ENCODE measurements at regions not wholly inside any gene's neighbourhood (a gene's known extent, or its start where the extent isn't known, plus 50 kb on each side); places are given as distances from the start of the nearest gene placed in this dataset.

DNA sequence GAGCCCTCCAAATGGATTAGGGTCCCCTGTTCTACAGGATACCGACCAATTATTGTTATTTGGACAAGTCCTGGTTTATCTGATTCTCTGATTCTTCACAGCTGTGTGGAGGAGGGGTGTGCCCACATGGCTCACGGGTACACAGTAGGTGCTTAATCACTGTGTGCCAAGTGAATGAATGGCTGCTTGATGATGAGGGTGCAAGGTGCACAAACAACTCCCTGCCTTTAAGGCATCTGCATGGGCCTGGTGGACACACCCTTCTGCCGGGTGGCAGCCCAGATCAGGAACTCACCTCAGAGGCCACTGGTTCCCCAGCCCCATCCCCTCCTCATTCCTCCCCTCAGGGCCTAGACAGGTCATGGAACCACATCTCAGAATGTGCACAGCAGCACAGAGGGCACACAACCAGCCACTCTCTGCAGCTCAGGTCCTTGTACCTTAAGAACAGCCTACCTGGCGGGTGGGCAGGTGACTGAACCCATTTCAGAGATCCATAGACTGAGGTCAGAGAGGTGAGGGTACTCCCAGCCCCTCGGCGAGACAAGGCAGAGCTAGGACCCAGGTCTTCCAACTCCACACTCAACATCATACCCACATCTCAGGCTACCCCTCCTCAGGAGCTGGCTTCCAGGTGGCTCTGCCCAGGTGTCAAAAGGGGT is 50.3 kb downstream of the SHANK2 start:
- peaks cover 4 to 41% (median 20%) of the 10 kb centered on the region in 3 donors for H3K27me3 ChIP-seq (ENCODE audit: control insufficient read depth in 3 of 3, insufficient read depth in 3 of 3, low read length in 3 of 3)

GRCh38 chr11:71201231-71201630 is 51.1 kb downstream of the SHANK2 start:
- Histone ChIP-seq H3K4me3 (ENCODE audit: low read length in 3 of 3) (no peak overlapping the region), H3K4me1 (ENCODE audit: control insufficient read depth in 3 of 3, insufficient read depth in 3 of 3, low read length in 3 of 3) (no peaks in the 10 kb centered on the region), H3K27ac (ENCODE audit: low read depth, low read length) (no peak overlapping the region), H3K27me3 (ENCODE audit: control insufficient read depth in 3 of 3, insufficient read depth in 3 of 3, low read length in 3 of 3) (peaks cover 4 to 41% (median 20%) of the 10 kb centered on the region in 3 donors), H3K36me3 (ENCODE audit: control insufficient read depth in 3 of 3, insufficient read depth in 3 of 3, low read length in 3 of 3) (no peaks in the 10 kb centered on the region), H3K9me3 (ENCODE audit: control insufficient read depth in 3 of 3, low read length in 3 of 3) (no peaks in the 10 kb centered on the region), H3K9ac (ENCODE audit: low read depth in 1 of 3, low read length in 3 of 3) (no peak overlapping the region)

More for the DNA sequence above, 50.3 kb downstream of the SHANK2 start:
- no peaks in the 10 kb centered on the region for H3K4me1 ChIP-seq (ENCODE audit: control insufficient read depth in 3 of 3, insufficient read depth in 3 of 3, low read length in 3 of 3)
- H3K9ac ChIP-seq (ENCODE audit: low read depth in 1 of 3, low read length in 3 of 3) = no peak overlapping the region
- H3K36me3 ChIP-seq (ENCODE audit: control insufficient read depth in 3 of 3, insufficient read depth in 3 of 3, low read length in 3 of 3) = no peaks in the 10 kb centered on the region
- H3K27ac ChIP-seq (ENCODE audit: low read depth, low read length) = no peak overlapping the region
- no peaks in the 10 kb centered on the region for H3K9me3 ChIP-seq (ENCODE audit: control insufficient read depth in 3 of 3, low read length in 3 of 3)
- H3K4me3 ChIP-seq (ENCODE audit: low read length in 3 of 3) = no peak overlapping the region

DNA sequence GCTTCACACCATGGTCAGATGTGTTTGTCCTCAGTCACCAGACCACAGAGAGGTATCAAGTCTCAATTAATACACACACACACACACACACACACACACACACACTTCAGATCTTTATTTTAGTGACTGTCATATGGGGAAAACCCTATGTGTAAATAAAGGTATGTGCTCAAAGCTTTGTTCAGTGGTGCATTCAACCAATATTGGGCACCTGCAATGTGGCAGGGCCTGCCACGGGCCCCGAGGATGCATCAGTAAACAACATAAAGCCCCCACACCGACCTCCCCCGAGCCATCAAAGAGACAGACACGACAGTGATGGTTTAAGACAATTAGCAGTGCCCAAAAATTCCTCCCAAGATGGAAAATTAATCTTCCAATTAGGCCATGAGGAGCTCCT is 51.6 kb downstream of the SHANK2 start:
- Histone ChIP-seq H3K27me3 (ENCODE audit: control insufficient read depth in 3 of 3, insufficient read depth in 3 of 3, low read length in 3 of 3) (peaks cover 4 to 37% (median 20%) of the 10 kb centered on the region in 3 donors), H3K9ac (ENCODE audit: low read depth in 1 of 3, low read length in 3 of 3) (no peak overlapping the region), H3K36me3 (ENCODE audit: control insufficient read depth in 3 of 3, insufficient read depth in 3 of 3, low read length in 3 of 3) (no peaks in the 10 kb centered on the region), H3K9me3 (ENCODE audit: control insufficient read depth in 3 of 3, low read length in 3 of 3) (no peaks in the 10 kb centered on the region), H3K4me1 (ENCODE audit: control insufficient read depth in 3 of 3, insufficient read depth in 3 of 3, low read length in 3 of 3) (no peaks in the 10 kb centered on the region), H3K4me3 (ENCODE audit: low read length in 3 of 3) (no peak overlapping the region), H3K27ac (ENCODE audit: low read depth, low read length) (no peak overlapping the region)

DNA sequence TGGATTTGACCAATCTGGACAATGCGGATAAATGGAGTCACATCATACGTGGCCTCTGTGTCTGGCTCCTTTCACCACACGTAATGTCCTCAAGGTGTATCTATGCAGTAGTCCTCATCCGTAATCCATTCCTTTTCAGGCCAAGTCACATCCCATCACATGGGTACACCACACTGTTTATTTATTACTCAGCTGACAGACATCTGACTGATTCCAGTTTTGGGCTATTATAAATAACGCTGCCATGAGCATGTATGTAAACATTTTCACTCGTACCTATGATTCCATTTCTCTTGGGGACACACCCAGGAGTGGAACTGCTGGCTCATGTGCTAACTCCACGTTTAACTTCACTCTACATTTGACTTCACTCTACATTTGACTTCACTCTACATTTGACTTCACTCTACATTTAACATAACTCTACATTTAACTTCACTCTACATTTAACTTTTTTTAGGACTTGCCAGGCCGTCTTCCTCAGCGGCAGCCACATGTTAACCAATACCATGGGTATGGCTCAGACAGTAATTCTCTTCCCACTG is 52.1 kb downstream of the SHANK2 start:
- H3K4me1 ChIP-seq (ENCODE audit: control insufficient read depth in 3 of 3, insufficient read depth in 3 of 3, low read length in 3 of 3) = no peaks in the 10 kb centered on the region
- no peaks in the 10 kb centered on the region for H3K9me3 ChIP-seq (ENCODE audit: control insufficient read depth in 3 of 3, low read length in 3 of 3)
- no peak overlapping the region for H3K9ac ChIP-seq (ENCODE audit: low read depth in 1 of 3, low read length in 3 of 3)
- peaks cover 4 to 31% (median 16%) of the 10 kb centered on the region in 3 donors for H3K27me3 ChIP-seq (ENCODE audit: control insufficient read depth in 3 of 3, insufficient read depth in 3 of 3, low read length in 3 of 3)
- H3K27ac ChIP-seq (ENCODE audit: low read depth, low read length) = no peak overlapping the region
- no peak overlapping the region for H3K4me3 ChIP-seq (ENCODE audit: low read length in 3 of 3)
- no peaks in the 10 kb centered on the region for H3K36me3 ChIP-seq (ENCODE audit: control insufficient read depth in 3 of 3, insufficient read depth in 3 of 3, low read length in 3 of 3)

DNA sequence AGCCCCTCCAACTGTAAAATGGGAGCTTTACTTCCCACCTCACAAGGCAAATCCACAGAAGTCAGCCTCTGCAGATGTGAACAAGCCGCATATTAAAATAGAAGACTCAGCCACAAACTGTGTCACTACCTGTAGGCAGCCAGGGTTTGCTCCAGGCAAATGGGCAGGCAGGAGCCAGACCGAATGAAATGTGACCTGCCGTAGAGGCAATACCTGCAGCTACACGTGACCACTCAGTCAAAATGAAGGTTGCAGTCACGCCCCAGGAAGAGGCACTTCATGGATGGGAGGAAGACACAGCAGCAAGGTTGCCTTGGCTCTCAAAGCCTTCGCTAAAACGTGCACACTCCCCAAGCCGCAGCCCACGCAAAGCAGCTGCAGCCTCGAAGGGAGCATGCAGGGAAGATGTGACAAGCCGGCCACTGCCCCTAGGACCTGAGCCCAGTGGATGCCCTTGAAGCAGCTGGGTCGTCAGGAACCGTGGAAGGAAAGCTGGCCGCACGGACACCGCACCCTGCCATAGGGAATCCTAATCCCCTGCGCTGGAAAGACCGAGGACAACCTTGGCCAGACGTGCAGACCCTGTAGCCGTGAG is 53.1 kb downstream of the SHANK2 start:
- Histone ChIP-seq H3K4me3 (ENCODE audit: low read length in 3 of 3) (no peak overlapping the region), H3K9ac (ENCODE audit: low read depth in 1 of 3, low read length in 3 of 3) (no peak overlapping the region), H3K36me3 (ENCODE audit: control insufficient read depth in 3 of 3, insufficient read depth in 3 of 3, low read length in 3 of 3) (no peaks in the 10 kb centered on the region), H3K27ac (ENCODE audit: low read depth, low read length) (no peak overlapping the region), H3K27me3 (ENCODE audit: control insufficient read depth in 3 of 3, insufficient read depth in 3 of 3, low read length in 3 of 3) (peaks cover 4 to 28% (median 16%) of the 10 kb centered on the region in 3 donors), H3K9me3 (ENCODE audit: control insufficient read depth in 3 of 3, low read length in 3 of 3) (no peaks in the 10 kb centered on the region), H3K4me1 (ENCODE audit: control insufficient read depth in 3 of 3, insufficient read depth in 3 of 3, low read length in 3 of 3) (no peaks in the 10 kb centered on the region)

GRCh38 chr11:71198823-71199165 is 53.6 kb downstream of the SHANK2 start:
- no peak overlapping the region for H3K27ac ChIP-seq (ENCODE audit: low read depth, low read length)
- no peaks in the 10 kb centered on the region for H3K36me3 ChIP-seq (ENCODE audit: control insufficient read depth in 3 of 3, insufficient read depth in 3 of 3, low read length in 3 of 3)
- H3K4me1 ChIP-seq (ENCODE audit: control insufficient read depth in 3 of 3, insufficient read depth in 3 of 3, low read length in 3 of 3) = no peaks in the 10 kb centered on the region
- peaks cover 4 to 28% (median 16%) of the 10 kb centered on the region in 3 donors for H3K27me3 ChIP-seq (ENCODE audit: control insufficient read depth in 3 of 3, insufficient read depth in 3 of 3, low read length in 3 of 3)
- H3K4me3 ChIP-seq (ENCODE audit: low read length in 3 of 3) = no peak overlapping the region
- no peaks in the 10 kb centered on the region for H3K9me3 ChIP-seq (ENCODE audit: control insufficient read depth in 3 of 3, low read length in 3 of 3)
- H3K9ac ChIP-seq (ENCODE audit: low read depth in 1 of 3, low read length in 3 of 3) = no peak overlapping the region

DNA sequence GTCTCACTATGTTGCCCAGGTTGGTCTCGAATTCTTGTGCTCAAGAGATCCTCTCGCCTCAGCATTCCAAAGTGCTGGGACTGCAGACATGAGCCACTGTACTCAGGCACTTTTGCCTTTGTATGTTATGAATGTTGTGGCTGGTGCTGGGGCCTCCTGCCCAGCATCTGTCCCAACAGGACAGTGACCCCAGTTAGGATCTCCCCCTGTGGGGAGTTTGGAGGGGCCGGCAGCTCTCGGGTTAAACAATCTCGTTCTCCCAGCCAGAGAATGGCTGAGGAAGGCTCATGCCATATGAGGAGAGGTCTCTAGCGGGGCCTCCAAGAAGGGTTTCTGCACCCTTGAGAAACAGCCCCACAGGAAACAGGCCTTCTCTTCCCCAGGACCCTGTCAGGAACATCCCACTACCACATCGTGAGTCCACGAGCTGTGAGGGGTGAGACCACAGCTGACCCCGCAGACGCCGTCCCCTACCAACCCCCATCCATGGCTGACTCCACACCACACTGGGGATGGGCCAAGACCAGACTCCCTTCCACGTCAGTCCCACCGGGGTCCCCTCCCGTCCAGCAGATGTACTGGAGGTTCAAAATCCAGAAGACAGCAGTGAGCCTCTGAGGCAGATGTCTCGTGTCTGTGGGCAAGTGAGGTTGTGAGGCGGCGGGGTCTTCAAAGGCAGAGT is 54.1 kb downstream of the SHANK2 start:
- Histone ChIP-seq H3K27ac (ENCODE audit: low read depth, low read length) (no peak overlapping the region), H3K9ac (ENCODE audit: low read depth in 1 of 3, low read length in 3 of 3) (no peak overlapping the region), H3K36me3 (ENCODE audit: control insufficient read depth in 3 of 3, insufficient read depth in 3 of 3, low read length in 3 of 3) (no peaks in the 10 kb centered on the region), H3K9me3 (ENCODE audit: control insufficient read depth in 3 of 3, low read length in 3 of 3) (no peaks in the 10 kb centered on the region), H3K4me1 (ENCODE audit: control insufficient read depth in 3 of 3, insufficient read depth in 3 of 3, low read length in 3 of 3) (no peaks in the 10 kb centered on the region), H3K27me3 (ENCODE audit: control insufficient read depth in 3 of 3, insufficient read depth in 3 of 3, low read length in 3 of 3) (peaks cover 4 to 30% (median 16%) of the 10 kb centered on the region in 3 donors), H3K4me3 (ENCODE audit: low read length in 3 of 3) (no peak overlapping the region)

DNA sequence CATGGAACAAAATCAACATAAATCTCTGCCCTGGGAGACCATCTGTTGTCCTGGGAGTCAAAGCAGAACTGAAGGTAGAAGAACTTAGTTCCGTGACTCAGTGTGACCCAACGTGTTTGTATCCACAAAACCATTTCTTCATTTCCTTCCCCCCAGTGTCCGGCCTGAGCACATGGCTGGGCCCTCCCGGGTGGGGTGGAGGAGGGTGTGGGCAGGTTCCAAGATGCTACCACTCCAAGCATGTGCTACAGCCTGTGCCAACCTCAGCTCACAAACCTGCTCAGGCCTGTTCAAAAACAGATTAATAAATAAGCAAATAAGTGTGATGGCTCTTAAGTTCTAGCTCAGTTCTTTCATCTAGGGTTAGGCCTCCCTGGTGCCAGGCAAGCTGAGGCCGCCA is 55.3 kb downstream of the SHANK2 start:
- Histone ChIP-seq H3K4me3 (ENCODE audit: low read length in 3 of 3) (no peak overlapping the region), H3K27ac (ENCODE audit: low read depth, low read length) (no peak overlapping the region), H3K9me3 (ENCODE audit: control insufficient read depth in 3 of 3, low read length in 3 of 3) (no peaks in the 10 kb centered on the region), H3K27me3 (ENCODE audit: control insufficient read depth in 3 of 3, insufficient read depth in 3 of 3, low read length in 3 of 3) (peaks cover under 1 to 27% (median 16%) of the 10 kb centered on the region in 3 donors), H3K4me1 (ENCODE audit: control insufficient read depth in 3 of 3, insufficient read depth in 3 of 3, low read length in 3 of 3) (no peaks in the 10 kb centered on the region), H3K36me3 (ENCODE audit: control insufficient read depth in 3 of 3, insufficient read depth in 3 of 3, low read length in 3 of 3) (no peaks in the 10 kb centered on the region), H3K9ac (ENCODE audit: low read depth in 1 of 3, low read length in 3 of 3) (no peak overlapping the region)

- Histone ChIP-seq H3K9me3 (ENCODE audit: control insufficient read depth in 3 of 3, low read length in 3 of 3) (no peaks in the 10 kb centered on the region), H3K4me3 (ENCODE audit: low read length in 3 of 3) (no peak overlapping the region), H3K27ac (ENCODE audit: low read depth, low read length) (no peak overlapping the region), H3K36me3 (ENCODE audit: control insufficient read depth in 3 of 3, insufficient read depth in 3 of 3, low read length in 3 of 3) (no peaks in the 10 kb centered on the region), H3K9ac (ENCODE audit: low read depth in 1 of 3, low read length in 3 of 3) (no peak overlapping the region), H3K27me3 (ENCODE audit: control insufficient read depth in 3 of 3, insufficient read depth in 3 of 3, low read length in 3 of 3) (peaks cover 0 to 22% (median 10%) of the 10 kb centered on the region in 3 donors), H3K4me1 (ENCODE audit: control insufficient read depth in 3 of 3, insufficient read depth in 3 of 3, low read length in 3 of 3) (no peaks in the 10 kb centered on the region)
Observed at GRCh38 chr11:71194710-71195109, 57.7 kb downstream of the SHANK2 start.

DNA sequence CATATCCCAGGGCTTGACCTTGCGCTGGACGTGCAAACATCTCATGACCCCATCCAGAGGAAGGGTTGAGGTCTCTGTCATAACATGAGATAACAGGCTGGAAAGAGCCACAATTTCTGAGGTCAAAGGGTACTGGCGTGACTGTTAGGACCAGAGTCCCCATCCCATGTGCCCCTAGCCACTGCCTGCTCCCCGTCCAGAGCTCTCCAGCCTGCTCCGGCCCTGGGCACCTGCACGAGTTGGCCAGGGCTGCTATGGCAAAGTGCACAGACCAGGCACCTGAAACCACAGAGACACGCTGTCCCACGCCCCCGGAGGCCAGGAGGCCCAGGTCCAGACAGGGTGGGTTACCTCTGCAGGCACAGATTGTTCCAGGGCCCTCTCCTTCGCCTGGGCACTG is 58.9 kb downstream of the SHANK2 start:
- H3K27me3 ChIP-seq (ENCODE audit: control insufficient read depth in 3 of 3, insufficient read depth in 3 of 3, low read length in 3 of 3) = peaks cover 0 to 14% (median 12%) of the 10 kb centered on the region in 3 donors
- no peaks in the 10 kb centered on the region for H3K36me3 ChIP-seq (ENCODE audit: control insufficient read depth in 3 of 3, insufficient read depth in 3 of 3, low read length in 3 of 3)
- no peak overlapping the region for H3K9ac ChIP-seq (ENCODE audit: low read depth in 1 of 3, low read length in 3 of 3)
- H3K4me1 ChIP-seq (ENCODE audit: control insufficient read depth in 3 of 3, insufficient read depth in 3 of 3, low read length in 3 of 3) = no peaks in the 10 kb centered on the region
- H3K4me3 ChIP-seq (ENCODE audit: low read length in 3 of 3) = no peak overlapping the region
- no peak overlapping the region for H3K27ac ChIP-seq (ENCODE audit: low read depth, low read length)
- H3K9me3 ChIP-seq (ENCODE audit: control insufficient read depth in 3 of 3, low read length in 3 of 3) = no peaks in the 10 kb centered on the region
